ENCODE measurements at regions not wholly inside any gene's neighbourhood (a gene's known extent, or its start where the extent isn't known, plus 50 kb on each side); places are given as distances from the start of the nearest gene placed in this dataset.

DNA sequence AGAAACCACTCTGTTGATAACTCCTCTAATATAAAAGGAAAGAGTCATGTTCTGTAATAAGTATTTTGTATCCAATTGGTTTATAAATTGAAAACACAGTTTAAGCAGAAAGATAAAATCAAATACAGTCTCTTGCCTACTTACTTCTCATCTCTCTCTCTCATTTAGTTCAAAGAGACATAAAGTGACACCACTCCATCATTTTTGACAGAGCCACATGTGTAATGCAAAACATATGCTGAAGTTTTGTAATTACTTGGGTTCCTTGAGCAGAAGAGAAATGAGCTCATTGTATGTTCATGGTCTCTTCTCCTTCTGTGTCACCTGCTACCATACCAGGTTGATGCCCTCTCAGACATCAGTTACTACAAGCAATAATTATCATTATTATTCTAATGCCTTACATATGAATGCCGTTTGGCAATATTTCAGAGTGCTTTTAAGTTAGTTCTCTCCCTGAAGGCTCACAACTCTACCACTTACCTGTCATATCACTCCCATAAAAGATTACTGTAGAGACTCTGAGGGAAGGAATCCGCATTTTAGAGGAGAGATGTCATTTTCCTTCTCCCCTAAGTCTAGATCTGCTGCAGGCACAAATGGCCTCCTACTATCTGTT is 59.9 kb upstream of the SKAP2 start:
- H3K36me3 ChIP-seq: no peaks in the 10 kb centered on the region
- no peak overlapping the region for H3K4me3 ChIP-seq
- intact Hi-C loops (cut with DNase I): no loop called here
- TF ChIP-seq CTCF (IDR thresholded peaks at IDR 0.05): no peak
- 45 to 63% methylated on average over 2 of the region's 2 CpGs for WGBS, 2 donors
- H3K27ac ChIP-seq: no peak overlapping the region
- H3K4me1 ChIP-seq: no peaks in the 10 kb centered on the region
- H3K27me3 ChIP-seq: peaks cover 0 to 27% (median 6%) of the 10 kb centered on the region in 7 donors
- H3K9me3 ChIP-seq: no peaks in the 10 kb centered on the region
- DNase-seq (no peak), ATAC-seq (no peak)

DNA sequence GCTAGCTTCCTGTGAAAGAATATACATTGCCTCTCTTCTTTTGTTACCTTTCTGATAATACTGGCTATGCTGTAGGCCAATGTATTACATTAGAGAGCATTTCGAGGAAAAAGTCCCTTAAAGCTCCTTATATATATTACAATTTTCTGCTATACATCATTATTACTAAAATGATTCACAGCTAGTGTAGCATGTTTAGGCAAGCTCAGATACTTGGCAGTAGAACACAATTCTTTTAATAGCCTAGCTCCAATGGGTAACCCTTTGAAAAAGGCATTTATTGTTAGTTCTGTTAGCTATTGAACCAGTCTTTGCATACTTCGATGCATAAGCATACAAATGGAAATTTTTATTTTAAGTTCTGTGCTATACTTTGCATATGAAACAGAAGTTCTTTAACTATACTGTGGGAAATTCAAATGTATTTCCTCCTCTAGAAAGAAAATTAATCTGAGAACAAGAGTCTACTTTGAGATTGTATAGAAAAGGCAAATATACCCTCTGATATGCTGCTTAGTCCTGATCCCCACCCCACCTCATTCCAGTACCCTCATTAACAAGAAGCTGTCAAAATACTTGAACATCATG is 55.6 kb upstream of the SKAP2 start:
- no peak overlapping the region for H3K4me3 ChIP-seq
- H3K36me3 ChIP-seq: no peaks in the 10 kb centered on the region
- intact Hi-C loops (cut with DNase I): no loop called here
- no peaks in the 10 kb centered on the region for H3K9me3 ChIP-seq
- H3K27ac ChIP-seq: no peak overlapping the region
- no peak for DNase-seq
- H3K4me1 ChIP-seq: no peaks in the 10 kb centered on the region
- no peak for ATAC-seq
- peaks cover 0 to 33% (median 6%) of the 10 kb centered on the region in 7 donors for H3K27me3 ChIP-seq
- 76 to 79% methylated on average over 2 of the region's 2 CpGs for WGBS, 2 donors
- no peak for TF ChIP-seq CTCF (IDR thresholded peaks at IDR 0.05)

GRCh38 chr7:26918241-26918640 is 53.9 kb upstream of the SKAP2 start:
- DNase-seq (no peak), ATAC-seq (no peak)
- H3K27me3 ChIP-seq: peaks cover 0 to 38% (median 6%) of the 10 kb centered on the region in 7 donors
- no peak for TF ChIP-seq CTCF (IDR thresholded peaks at IDR 0.05)
- no peaks in the 10 kb centered on the region for H3K36me3 ChIP-seq
- no peaks in the 10 kb centered on the region for H3K9me3 ChIP-seq
- H3K27ac ChIP-seq: no peak overlapping the region
- intact Hi-C loops (cut with DNase I): no loop called here
- no peaks in the 10 kb centered on the region for H3K4me1 ChIP-seq
- no peak overlapping the region for H3K4me3 ChIP-seq

DNA sequence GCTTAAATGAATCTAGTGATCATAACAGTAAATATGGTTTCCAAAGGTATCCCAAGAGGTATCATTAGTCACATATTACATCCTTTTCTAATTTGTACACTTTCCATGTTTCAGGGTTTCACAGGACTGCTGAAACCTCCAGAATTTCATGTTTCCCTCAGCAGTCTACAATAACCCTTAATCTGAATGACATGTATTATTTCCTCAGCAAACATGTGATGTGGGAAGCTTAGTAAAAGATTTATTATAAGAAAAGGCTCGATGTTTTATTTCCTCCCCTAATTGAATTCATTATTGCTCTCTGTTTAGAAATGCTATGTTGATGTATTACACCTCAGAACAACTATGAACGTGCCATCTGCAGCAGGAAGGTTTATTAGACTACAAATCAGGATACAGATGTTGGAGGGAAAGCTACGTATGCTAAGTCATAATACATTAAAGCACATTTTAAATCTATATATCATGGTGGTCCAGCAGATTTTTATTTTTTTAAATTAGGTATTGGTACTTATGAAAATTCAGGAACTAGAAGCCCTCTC is 52.5 kb upstream of the SKAP2 start:
- H3K27ac ChIP-seq: no peak overlapping the region
- ATAC-seq (no peak), DNase-seq (no peak)
- no peaks in the 10 kb centered on the region for H3K36me3 ChIP-seq
- 70 to 72% methylated on average over 3 of the region's 3 CpGs for WGBS, 2 donors
- H3K4me3 ChIP-seq: no peak overlapping the region
- TF ChIP-seq CTCF (IDR thresholded peaks at IDR 0.05): no peak
- H3K9me3 ChIP-seq: no peaks in the 10 kb centered on the region
- intact Hi-C loops (cut with DNase I): no loop called here
- H3K27me3 ChIP-seq: peaks cover 0 to 41% (median 6%) of the 10 kb centered on the region in 7 donors
- no peaks in the 10 kb centered on the region for H3K4me1 ChIP-seq
